Hematopoietic multipotent progenitor cell (in vitro differentiated cells): ENCODE measurements at regions not wholly inside any gene's neighbourhood (a gene's known extent, or its start where the extent isn't known, plus 50 kb on each side); places are given as distances from the start of the nearest gene placed in this dataset.

ENCODE experiments used
- DNase-seq, 3 donors: peaks; one replicate each; pipeline ENCODE4 v3.0.0-alpha.2; 2011 to 2015; ENCODE audit warnings: low read depth in 2 of 3, low spot score in 2 of 3

DNA sequence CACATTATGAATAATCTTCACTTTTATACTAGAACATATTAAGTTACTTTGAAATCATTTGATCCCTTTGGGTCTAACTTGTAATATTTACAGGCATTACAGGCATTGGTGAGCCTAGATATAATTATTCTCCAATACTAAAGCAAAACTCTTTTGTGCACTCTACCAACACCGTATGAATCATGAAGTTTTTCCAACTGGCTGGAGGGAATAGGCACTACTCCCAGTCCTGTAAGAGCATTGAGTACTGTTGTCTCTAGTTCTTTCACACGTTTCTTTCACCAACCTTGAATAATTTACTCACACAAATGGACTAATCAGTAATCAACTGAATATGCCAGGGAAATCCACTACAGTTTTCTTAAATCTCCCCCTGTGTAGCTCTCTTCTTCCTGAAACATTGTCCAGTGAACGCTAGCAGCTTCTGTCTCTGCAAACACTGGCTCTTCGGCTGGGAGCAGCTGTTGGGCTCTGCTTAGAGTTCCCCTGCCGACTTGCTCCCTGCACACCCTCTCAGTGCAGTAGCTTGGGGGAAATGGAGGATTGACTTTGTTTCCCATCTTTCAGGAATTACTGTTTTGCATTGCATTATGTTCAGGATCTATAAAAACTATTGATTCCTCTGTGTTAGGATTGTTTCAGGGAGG is 476.7 kb downstream of the RFC3 start:
- no peak for DNase-seq

DNA sequence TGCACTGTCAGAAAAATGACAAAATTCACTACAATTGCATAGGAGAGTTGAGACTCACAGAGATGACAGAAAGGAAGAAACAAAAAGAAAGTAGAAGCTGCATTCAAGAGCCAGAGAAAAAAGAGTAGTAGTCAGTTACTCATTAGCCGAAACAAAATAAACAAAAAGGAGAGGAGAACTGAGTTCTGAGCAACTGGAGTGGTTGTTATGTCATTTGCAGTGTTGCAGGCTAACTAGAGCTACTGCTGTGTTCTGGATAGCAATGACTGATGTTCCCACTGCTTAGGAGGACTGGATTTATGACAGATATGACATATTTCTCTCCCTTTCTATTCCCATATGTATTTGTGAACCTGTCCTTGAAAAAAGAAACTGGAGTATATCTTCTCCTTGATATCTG is 482.6 kb downstream of the RFC3 start:
- DNase-seq: no peak

DNA sequence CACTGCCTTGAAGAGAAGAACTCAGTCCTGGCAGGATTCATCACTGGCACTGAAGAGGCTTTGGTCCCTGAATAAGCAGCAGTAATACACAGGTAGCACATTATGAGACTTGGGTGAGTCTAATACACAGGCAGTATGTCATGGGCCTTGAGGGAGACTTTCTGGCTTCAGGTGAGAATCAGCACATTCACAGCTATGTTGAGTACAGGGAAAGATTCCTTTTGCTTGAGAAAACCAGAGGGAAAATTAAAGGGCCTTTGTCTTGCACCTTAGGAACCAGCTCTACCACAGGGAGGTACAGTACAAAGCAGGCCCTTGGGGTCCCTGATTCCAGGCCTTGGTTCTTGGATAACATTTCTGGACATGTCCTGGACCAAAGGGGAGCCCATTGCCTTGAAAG is 484.6 kb downstream of the RFC3 start:
- DNase-seq: no peak

DNA sequence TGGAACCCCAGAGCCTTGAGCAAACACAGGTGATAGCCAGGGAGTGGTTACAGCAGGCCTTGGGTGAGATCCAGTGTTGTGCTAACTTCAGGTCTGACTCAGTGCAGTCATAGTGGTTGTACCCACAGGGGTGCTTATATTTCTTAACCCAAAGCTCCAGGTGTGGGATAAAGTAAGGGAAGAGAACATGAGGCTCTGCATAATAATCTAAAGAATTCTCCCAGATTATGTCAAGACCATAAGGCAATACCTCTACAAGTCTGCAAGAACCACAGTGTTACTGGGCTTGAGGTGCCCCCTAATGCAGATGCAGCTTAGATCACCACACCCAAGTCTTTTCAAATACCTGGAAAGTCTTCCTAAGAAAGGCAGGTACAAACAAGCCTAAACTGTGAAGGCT is 485.4 kb downstream of the RFC3 start:
- DNase-seq: no peak

DNA sequence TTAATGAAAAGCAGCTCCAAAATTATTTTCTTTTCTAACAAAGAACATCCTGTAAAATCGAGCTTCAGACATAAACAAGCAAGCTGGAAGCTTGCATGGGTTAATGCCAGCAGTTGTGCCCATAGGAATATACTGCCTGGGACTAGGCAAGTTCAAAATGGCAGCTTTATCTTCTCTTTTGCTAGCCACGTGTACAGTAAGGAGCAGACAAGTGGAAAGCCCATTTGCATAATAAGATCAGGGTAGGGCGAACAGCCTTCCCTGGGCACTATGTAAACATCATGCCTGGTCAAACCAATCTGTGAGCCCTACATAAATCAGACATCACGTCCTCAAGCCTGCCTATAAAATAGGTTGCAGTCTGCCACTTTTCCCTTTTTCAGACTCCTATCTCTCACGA is 489.7 kb downstream of the RFC3 start:
- no peak for DNase-seq

DNA sequence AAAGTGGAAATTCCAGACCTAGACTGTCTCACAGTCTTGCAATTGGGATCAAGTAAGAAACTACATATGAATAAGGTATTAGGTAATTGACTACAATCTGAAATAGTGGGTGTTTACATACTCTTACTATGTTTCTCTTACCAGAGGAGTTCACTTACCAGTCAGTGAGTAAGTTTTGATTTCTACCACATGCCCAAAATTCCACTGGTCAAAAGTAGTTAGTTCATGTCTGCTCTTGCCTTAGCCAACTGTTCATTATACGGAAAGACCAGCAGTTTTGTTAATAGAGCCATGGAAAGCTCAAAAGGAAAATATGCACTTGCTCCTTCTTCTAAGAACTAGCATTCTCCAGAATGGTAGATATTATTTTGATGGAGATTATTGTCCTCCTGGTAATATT is 490.8 kb downstream of the RFC3 start:
- DNase-seq: no peak

DNA sequence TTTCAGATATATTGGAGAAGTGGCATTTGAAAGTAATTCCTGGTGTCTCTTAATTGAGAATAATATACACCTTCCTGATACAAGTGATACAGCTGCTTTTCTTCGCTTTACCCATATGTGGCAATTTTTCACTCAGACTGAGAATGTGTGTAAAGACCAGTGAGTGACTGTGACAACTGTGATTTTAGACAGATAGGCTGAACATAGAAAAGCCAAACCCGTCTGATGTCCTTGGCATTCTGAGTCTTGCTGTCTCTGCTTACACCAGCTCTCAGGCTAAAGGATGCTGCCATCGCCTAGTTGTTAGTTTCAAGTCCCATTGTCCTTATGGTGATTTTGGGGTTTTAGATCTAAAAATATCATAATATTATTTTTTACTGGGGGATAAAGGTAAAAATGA is 492.6 kb downstream of the RFC3 start:
- DNase-seq: no peak

DNA sequence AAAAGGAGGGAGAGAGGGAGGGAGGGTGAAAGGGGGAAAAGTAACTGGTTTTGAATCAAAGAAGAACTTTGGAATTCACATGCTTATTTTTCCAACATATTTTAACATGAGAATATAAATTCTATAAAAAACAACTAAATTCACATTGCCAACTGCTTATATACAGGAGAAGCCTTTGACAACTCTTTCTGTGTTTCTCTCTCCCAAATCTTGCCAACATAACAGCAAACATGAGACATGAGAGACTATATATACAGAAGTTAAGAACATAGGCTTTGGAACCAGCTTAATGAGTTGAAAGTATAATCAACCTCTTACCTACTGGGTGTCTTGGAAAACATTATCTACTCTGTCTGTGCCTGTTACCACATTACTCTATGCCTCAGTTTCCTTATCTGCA is 493.3 kb downstream of the RFC3 start:
- DNase-seq: no peak

DNA sequence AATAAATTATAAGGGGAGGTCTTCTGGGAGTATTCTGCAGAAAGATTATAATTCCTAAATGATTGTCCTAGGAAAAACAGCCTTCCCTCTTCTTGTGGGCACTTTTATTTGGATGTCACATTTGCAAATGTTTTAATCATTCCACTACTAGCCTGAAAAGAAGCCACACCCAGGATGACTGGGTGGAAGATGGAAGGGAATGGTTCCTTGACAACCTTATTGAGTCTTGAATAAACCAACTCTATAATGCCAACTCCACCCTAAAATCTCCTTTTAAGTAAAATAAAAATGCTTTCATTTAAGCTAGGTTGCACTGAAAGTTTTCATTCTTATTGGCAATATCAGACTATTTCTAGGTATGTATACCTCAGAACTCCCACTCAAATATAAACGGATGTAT is 494.6 kb downstream of the RFC3 start:
- no peak for DNase-seq

DNA sequence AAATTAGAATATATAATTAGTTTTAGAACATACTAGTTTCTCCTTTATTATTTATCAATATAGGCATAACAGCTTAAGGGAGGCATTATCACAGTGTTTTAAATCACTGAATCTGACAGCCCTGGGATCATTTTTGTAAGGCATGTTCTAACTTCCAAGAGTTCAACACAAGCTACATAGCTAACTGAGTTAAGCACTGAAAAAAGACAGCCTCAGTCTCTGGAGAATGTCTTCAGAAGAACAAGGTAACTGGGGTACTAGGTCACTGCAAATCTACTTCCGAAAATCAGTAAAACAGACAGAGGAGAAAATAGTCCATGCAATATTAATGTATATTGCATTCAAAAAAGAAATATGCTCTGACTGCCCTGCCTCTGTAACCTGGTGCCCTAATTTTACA is 502.1 kb downstream of the RFC3 start:
- no peak for DNase-seq

DNA sequence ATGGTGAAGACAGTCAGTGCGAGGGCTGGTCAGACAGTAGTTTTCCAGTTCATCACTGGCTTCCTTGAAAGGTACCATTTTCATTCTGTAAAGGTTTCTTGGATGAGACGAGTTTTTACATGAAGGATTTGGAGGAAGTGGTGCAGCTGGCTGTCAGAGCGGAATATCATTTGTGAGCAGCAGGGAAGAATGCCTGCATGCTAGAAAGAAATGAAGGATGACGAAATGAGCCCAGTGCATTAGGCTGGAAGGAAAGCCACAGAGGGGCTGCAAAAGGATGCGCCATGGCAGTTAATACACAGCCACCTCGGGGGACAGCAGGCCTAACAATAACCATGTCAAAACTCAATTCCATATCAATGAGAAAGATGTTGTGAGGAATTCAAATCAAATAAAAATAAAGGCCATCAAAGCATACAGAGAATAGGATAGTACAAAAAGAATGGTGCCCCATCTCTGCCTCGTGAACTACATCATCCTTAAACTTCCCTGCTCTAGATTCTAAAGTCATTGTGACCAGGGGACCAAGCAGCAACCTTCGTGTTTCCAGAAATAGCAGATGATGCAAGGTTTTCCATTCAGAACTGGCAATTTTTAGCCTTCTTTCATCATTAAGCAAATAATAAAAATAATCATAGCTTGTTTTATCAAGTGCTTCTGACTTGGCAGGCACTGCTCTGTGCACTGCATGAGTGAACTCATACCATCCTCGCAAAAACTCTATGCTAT is 504.2 kb downstream of the RFC3 start:
- no peak for DNase-seq

DNA sequence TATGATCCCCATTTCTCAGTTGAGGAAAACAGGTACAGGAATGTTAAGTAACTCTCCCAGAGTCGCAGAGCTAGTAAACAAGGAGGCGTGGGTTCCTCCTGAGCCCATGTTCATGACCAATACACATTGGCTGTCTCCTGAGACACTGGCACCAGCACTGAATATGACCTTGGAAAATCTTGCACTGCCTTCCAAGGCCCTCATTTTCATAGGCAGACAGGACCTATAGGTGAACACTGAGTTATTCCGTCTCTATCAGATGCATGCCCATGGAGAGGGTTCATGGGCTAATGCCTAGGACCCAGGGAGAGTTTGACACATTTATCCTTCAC is 504.8 kb downstream of the RFC3 start:
- DNase-seq: no peak

DNA sequence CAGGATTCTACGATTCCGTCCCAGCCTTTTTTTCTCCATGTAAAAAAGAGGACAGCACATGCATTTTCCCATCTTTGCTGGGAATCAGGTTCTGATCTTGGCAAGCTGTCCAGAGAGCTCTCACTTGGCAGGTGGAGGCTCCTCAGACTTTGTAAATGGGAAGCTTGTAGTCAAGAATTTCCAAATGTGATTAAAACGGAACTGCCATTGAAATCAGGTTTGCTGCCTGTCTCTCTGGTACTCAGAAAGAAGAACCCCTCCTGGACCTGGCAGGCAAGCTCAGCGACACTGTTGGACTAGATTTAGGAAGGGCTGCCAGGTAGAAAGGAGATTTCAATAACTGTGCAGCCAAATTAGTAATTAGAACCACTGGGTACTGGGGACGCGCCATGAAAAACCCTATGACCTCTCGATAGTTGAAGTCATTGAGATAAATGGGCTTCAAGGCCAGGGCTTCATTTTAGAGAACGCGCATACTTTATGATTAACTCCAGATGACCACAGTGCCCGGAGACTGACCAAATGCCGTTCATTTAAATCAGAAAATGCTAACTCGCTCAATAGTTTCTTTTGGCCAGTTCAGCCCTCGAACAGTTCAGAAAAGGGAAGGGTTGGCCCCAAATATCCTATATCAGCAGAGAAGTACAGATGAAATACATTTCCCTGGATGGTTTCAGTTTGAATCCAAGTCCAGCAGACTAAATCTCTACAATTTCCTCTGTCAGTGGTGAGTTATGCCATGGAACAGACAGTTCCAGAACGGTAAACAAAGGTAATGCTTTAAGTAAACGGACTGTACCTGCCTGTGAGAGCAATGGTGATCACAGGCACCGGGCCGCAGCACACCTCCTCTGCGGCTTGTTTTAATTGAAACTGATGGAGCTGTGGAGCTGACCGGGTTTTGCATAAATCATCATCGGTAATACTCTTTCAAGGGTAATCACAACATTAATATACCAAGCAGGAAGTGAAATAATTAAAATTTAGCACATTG is 517.4 kb downstream of the RFC3 start:
- DNase-seq: no peak

DNA sequence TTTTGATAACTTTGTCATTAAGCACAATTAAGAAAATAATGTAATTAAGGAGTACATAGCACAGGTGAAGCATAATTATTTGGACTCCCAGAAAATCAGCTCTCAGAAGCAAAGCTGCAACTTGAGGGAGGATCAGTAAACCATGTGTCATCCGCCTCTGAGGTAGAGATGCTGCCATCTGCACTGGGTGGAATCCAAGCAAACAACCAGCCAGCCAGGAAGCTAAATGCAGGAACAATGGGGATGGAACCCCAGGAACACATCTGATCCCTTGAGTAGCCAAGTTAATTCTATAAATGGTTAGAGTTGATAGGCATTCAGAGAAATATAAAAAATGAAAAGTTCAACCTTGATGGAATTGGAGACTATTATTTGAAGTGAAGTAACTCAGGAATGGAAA is 520.2 kb downstream of the RFC3 start:
- DNase-seq: no peak

DNA sequence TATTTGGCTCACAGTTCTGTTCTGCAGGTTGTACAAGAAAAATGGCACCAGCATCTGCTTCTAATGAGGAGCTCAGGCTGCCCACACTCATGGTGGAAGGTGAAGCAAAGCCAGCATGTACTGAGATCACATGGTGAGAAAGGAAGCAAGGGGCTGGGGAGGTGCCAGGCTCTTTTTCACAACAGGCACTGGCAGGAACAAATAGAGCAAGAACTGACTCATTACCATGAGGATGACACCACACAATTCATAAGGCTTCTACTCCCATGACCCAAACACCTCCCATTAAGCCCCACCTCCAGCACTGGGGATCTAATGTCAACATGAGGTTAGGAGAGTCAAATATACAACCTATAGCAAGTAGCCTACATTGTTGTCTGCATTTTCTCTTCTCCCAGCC is 522.6 kb downstream of the RFC3 start:
- no peak for DNase-seq

DNA sequence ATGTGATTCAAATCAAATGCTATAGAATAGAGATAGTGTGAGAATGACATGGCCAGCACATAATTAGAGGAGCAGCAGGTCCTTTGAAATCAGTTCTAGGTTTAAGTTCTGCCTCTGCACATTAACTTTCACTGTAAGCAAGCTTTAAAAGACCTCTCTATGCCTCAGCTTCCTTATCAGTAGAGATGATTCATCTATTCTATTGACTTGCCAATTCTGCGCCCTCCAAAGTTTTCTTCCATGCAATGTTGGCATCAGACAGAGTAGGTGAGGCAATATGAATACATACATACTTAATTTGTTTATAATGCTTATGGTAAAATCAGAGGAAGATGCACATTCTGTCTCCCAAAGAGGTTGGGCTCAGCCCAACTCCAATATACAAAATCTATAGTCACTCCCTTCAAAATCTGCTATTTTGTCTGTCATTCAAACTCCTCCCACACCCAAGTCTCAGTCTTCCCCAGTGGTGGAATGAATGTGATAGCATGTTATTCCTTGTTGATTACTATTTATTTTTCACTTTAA is 525.5 kb downstream of the RFC3 start:
- DNase-seq: no peak

DNA sequence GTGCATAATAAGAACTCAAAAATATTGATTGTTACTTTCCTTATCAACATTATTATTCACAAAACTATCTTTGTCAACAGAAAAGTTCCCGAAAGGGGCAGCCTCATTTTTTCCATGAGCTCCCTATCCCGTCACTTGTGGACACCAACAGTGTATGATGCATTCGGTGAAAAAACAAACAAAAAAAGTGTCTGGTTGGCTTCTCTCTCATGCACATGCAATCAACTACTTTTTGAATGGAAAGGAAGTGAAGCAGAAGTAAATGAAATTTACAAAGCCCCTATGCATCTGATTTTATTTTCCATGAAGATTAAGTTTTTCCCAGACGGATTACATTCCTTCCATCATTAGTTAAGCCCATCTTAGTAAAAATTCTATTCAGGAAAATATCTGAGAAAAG is 526.9 kb downstream of the RFC3 start:
- no peak for DNase-seq

DNA sequence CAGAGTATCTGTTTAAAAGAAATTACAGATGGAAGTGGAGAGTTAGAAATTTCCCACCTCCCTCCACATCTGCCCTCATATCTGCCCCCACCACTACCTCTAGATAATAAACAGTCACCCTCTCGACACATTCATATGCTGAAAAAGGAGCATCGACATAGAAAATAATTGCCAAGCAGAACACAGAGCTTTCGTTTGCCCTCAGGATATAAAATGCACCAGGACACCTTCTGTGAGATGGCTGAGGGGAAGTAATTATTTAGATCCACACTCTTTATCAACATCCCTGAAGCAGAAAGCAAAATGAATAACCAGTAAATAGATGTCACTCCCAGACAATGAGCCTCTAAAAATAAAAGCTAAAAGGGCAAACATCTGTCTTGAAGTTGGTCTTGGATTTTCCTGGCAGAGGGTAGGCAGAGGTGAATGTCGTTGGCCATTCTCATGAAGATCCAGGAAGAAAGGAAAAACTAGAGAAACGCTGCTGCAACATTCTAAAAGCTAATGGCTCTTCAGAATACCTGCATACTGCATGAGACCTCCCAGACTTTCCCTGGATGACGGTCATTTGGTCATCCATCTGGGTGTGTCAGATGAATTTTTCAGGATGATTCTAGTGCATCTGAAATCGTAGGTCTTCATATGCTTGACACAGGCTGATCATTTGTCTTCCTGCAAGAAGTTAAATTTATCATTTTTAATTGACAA is 527.5 kb downstream of the RFC3 start:
- no peak for DNase-seq

DNA sequence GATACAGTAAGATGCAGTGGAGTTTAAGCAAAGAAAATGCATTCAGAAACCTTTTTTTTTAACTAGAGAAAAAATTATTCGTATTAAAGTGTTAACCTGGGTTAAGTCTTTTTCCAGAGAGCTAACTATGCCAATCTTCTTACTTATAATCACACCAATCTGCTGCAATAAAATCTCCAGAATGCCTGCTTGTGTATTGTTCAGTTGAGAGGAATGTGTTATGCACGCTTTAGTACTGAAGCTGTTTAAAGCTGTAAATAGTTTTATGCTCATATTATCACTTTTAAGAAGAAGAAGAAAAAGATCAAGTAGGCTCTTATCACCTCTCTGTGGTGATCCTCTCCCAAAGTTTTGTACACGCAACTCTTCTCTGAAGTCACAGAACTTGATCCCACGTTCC is 528.7 kb downstream of the RFC3 start:
- no peak for DNase-seq

DNA sequence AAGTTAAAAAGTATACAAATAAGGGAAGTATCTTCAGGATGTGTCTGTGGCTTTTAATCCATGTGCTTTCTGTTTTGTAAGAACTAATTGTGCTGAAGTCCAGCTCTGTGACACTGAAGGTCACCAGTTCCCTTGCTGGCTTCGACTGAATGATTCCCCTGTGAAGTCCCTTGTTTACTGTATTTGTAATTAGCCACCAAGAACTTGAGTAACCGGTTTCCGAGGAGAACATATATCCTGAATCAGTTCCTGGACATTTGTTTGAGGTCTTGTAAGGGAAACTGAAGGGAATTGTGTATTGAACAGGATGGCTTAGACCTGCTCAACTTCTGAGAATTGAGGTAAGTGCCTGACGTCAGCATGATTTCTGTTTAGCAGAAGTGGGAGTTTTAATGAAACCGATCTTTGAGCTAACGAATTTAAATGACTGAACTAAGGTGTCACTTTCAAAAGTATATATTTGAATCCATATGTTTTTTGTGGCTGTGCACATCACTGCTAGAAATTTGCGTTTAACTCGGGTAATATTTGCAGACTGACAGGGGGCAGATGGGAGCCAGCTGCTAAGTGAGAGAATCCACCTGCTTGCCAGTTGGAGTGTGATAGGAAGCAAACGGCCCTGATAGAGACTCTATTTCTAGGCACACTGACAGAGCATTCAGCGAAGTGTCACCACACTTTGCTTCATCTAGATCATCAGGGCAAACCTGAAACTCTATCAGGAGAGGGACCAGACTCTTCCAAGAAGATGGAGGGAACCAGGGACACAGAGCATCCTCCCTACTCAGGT is 530.0 kb downstream of the RFC3 start:
- no peak for DNase-seq
